C4-2B (cell line): ENCODE measurements at regions not wholly inside any gene's neighbourhood (a gene's known extent, or its start where the extent isn't known, plus 50 kb on each side); places are given as distances from the start of the nearest gene placed in this dataset.

ENCODE experiments used
- CTCF ChIP-seq: fragments of 450-650 bp; conservative IDR thresholded peaks from 2 replicates; pipeline ENCODE4 v1.5.1; 2017; ENCODE audit warnings: mild to moderate bottlenecking
- ZFX ChIP-seq: fragments of 450-650 bp; IDR thresholded peaks from 2 replicates; pipeline ENCODE4 v1.6.1; 2017

- no peak for TF ChIP-seq CTCF
- no peak for TF ChIP-seq ZFX
Observed at GRCh38 chr1:22282364-22282995, 139.6 kb upstream of the WNT4 start.
